H9 (cell line): ENCODE measurements at regions not wholly inside any gene's neighbourhood (a gene's known extent, or its start where the extent isn't known, plus 50 kb on each side); places are given as distances from the start of the nearest gene placed in this dataset.

Source experiments
- DNase-seq: peaks from one replicate; pipeline ENCODE4 v3.0.0-alpha.2; 2017
- H2AFZ ChIP-seq: one replicate; pipeline ENCODE4 v1.6.1; 2013; ENCODE audit warnings: mild to moderate bottlenecking, low read length, control low read depth, moderate library complexity
- H2AK5ac ChIP-seq: 2 replicates; pipeline ENCODE4 v1.6.1; 2013; ENCODE audit warnings: low read length, control low read depth, mixed read lengths; ENCODE audit not compliant: insufficient read length
- H2BK120ac ChIP-seq: one replicate; pipeline ENCODE4 v1.6.1; 2013; ENCODE audit warnings: low read depth, mild to moderate bottlenecking, low read length, control low read depth, inconsistent platforms; ENCODE audit not compliant: poor library complexity, severe bottlenecking
- H2BK12ac ChIP-seq: 2 replicates; pipeline ENCODE4 v1.6.1; 2013; ENCODE audit warnings: low read length, control low read depth, mixed read lengths, low read depth; ENCODE audit not compliant: insufficient read length
- H2BK15ac ChIP-seq: 2 replicates; pipeline ENCODE4 v1.6.1; 2013; ENCODE audit warnings: low read depth, low read length, control low read depth
- H2BK20ac ChIP-seq: one replicate; pipeline ENCODE4 v1.6.1; 2013; ENCODE audit warnings: low read depth, mild to moderate bottlenecking, low read length, control low read depth, inconsistent platforms; ENCODE audit not compliant: poor library complexity, severe bottlenecking
- H2BK5ac ChIP-seq: 2 replicates; pipeline ENCODE4 v1.6.1; 2013; ENCODE audit warnings: low read length, control low read depth, mixed read lengths; ENCODE audit not compliant: insufficient read length
- H3K14ac ChIP-seq: 2 replicates; pipeline ENCODE4 v1.6.1; 2013; ENCODE audit warnings: low read length, control low read depth; ENCODE audit not compliant: insufficient read depth
- H3K18ac ChIP-seq: 2 replicates; pipeline ENCODE4 v1.6.1; 2013; ENCODE audit warnings: low read depth, mild to moderate bottlenecking, mixed read lengths, low read length, control low read depth; ENCODE audit not compliant: insufficient read length
- H3K23ac ChIP-seq: 2 replicates; pipeline ENCODE4 v1.6.1; 2013; ENCODE audit warnings: low read length, control low read depth, mixed read lengths, low read depth; ENCODE audit not compliant: insufficient read length
- H3K23me2 ChIP-seq: 2 replicates; pipeline ENCODE4 v1.6.1; 2013; ENCODE audit warnings: low read depth, mild to moderate bottlenecking, mixed read lengths, low read length, control low read depth; ENCODE audit not compliant: insufficient read length, poor library complexity, severe bottlenecking
- H3K27ac ChIP-seq: 2 replicates; pipeline ENCODE4 v1.5.1; 2013; ENCODE audit warnings: low read length, control low read depth, mixed read lengths, low read depth; ENCODE audit not compliant: insufficient read length
- H3K27me3 ChIP-seq: 2 replicates; pipeline ENCODE4 v1.6.1; 2013; ENCODE audit warnings: low read length, control low read depth, inconsistent platforms; ENCODE audit not compliant: insufficient read depth
- H3K4ac ChIP-seq: 2 replicates; pipeline ENCODE4 v1.6.1; 2013; ENCODE audit warnings: low read depth, mild to moderate bottlenecking, control low read depth, inconsistent platforms, low read length, moderate library complexity
- H3K4me1 ChIP-seq: 2 replicates; pipeline ENCODE4 v1.6.1; 2013; ENCODE audit warnings: low read length, control low read depth, inconsistent platforms; ENCODE audit not compliant: insufficient read depth
- H3K4me2 ChIP-seq: 2 replicates; pipeline ENCODE4 v1.6.1; 2013; ENCODE audit warnings: low read length, control low read depth, mixed read lengths; ENCODE audit not compliant: insufficient read length, insufficient read depth
- H3K56ac ChIP-seq: 2 replicates; pipeline ENCODE4 v1.6.1; 2013; ENCODE audit warnings: low read depth, mild to moderate bottlenecking, mixed read lengths, low read length, control low read depth; ENCODE audit not compliant: insufficient read length
- H3K79me1 ChIP-seq: 2 replicates; pipeline ENCODE4 v1.6.1; 2013; ENCODE audit warnings: low read depth, mild to moderate bottlenecking, moderate library complexity, low read length, control low read depth, inconsistent platforms; ENCODE audit not compliant: insufficient read depth, poor library complexity, severe bottlenecking
- H3K79me2 ChIP-seq: 2 replicates; pipeline ENCODE4 v1.6.1; 2013; ENCODE audit warnings: low read length, control low read depth, inconsistent platforms; ENCODE audit not compliant: insufficient read depth
- H3K9ac ChIP-seq: 2 replicates; pipeline ENCODE4 v1.6.1; 2013; ENCODE audit warnings: low read length, control low read depth, mixed read lengths; ENCODE audit not compliant: insufficient read length; ENCODE audit errors: extremely low read depth
- H3K9me3 ChIP-seq: one replicate; pipeline ENCODE4 v1.6.1; 2013; ENCODE audit warnings: low read depth, low read length, inconsistent platforms; ENCODE audit not compliant: control insufficient read depth
- H3T11ph ChIP-seq: one replicate; pipeline ENCODE4 v1.6.1; 2013; ENCODE audit warnings: mild to moderate bottlenecking, low read length, control low read depth, inconsistent platforms
- H4K20me1 ChIP-seq: one replicate; pipeline ENCODE4 v1.6.1; 2013; ENCODE audit not compliant: control insufficient read depth, insufficient read length, insufficient read depth
- H4K5ac ChIP-seq: 2 replicates; pipeline ENCODE4 v1.6.1; 2013; ENCODE audit warnings: low read depth, mild to moderate bottlenecking, mixed read lengths, low read length, control low read depth; ENCODE audit not compliant: insufficient read length
- H4K8ac ChIP-seq: replicated peaks from 2 replicates; pipeline ENCODE4 v1.6.1; 2013; ENCODE audit warnings: low read length, control low read depth, mixed read lengths, low read depth; ENCODE audit not compliant: insufficient read length
- H4K91ac ChIP-seq: 2 replicates; pipeline ENCODE4 v1.6.1; 2013; ENCODE audit warnings: low read depth, mild to moderate bottlenecking, moderate library complexity, mixed read lengths, low read length, control low read depth; ENCODE audit not compliant: insufficient read length
- H3K27ac Mint-ChIP-seq, 3 experiments: 2 replicates in 2 of 3; 3 replicates in 1 of 3; pipeline ENCODE4 v1.8.0; 2020 to 2021; ENCODE audit warnings: mixed read lengths in 3 of 3, mild to moderate bottlenecking in 1 of 3, moderate library complexity in 1 of 3
- H3K27me3 Mint-ChIP-seq: 2 replicates; pipeline ENCODE4 v1.8.0; 2021; ENCODE audit warnings: low read depth, mild to moderate bottlenecking, moderate library complexity, mixed read lengths
- H3K36me3 Mint-ChIP-seq, 3 experiments: 2 replicates in 2 of 3; 3 replicates in 1 of 3; pipeline ENCODE4 v1.8.0; 2020 to 2021; ENCODE audit warnings: low read depth in 3 of 3, mixed read lengths in 3 of 3; ENCODE audit not compliant: insufficient read depth in 1 of 3
- H3K4me1 Mint-ChIP-seq, 2 experiments: 2 replicates each; pipeline ENCODE4 v1.8.0; 2020; ENCODE audit warnings: mixed read lengths in 2 of 2
- H3K4me3 Mint-ChIP-seq, 2 experiments: 2 replicates in 1 of 2; 3 replicates in 1 of 2; pipeline ENCODE4 v1.8.0; 2020 to 2021; ENCODE audit warnings: mild to moderate bottlenecking in 2 of 2, mixed read lengths in 2 of 2, moderate library complexity in 1 of 2
- H3K9me3 Mint-ChIP-seq, 2 experiments: 2 replicates in 1 of 2; 3 replicates in 1 of 2; pipeline ENCODE4 v1.8.0; 2020; ENCODE audit warnings: mild to moderate bottlenecking in 2 of 2, mixed read lengths in 2 of 2, moderate library complexity in 1 of 2
- CTCF ChIP-seq: fragments of 200-600 bp; sonication (generic); conservative IDR thresholded peaks from 3 replicates; pipeline ENCODE4 v1.8.0; 2021; ENCODE audit warnings: antibody characterized with exemption, mild to moderate bottlenecking
- WGBS: extraction: QIAGEN DNeasy Blood & Tissue Kit; methylation state at CpG from one replicate; pipeline ENCODE4 v1.1.7; 2013; ENCODE audit warnings: missing lambda C conversion rate, low lambda C conversion rate, mixed read lengths; ENCODE audit not compliant: insufficient read length; ENCODE audit errors: extremely low coverage; 5-methylcytosine and 5-hydroxymethylcytosine counted together

GRCh38 chr6:90356012-90356421, 59.4 kb upstream of the BACH2 start:
- H2AFZ ChIP-seq = no peak overlapping the region
- H3K27me3 ChIP-seq = no peaks in the 10 kb centered on the region
- no peak overlapping the region for H3K4me3 Mint-ChIP-seq
- no peak overlapping the region for H4K8ac ChIP-seq
- peaks cover 9 to 11% of the 10 kb centered on the region in 2 experiments for H3K4me1 Mint-ChIP-seq
- no peaks in the 10 kb centered on the region for H4K20me1 ChIP-seq
- H3K23ac ChIP-seq = no peak overlapping the region
- no peak overlapping the region for H2BK12ac ChIP-seq
- H3K27me3 Mint-ChIP-seq = no peaks in the 10 kb centered on the region
- H3K79me1 ChIP-seq = no peaks in the 10 kb centered on the region
- H3K36me3 Mint-ChIP-seq = no peaks in the 10 kb centered on the region
- no peaks in the 10 kb centered on the region for H3K9me3 Mint-ChIP-seq
- H3K27ac ChIP-seq = no peak overlapping the region
- no peaks in the 10 kb centered on the region for H3K23me2 ChIP-seq
- H3K4me2 ChIP-seq = no peak overlapping the region
- H3K56ac ChIP-seq = no peak overlapping the region
- no peak overlapping the region; the same call in 1 of the 2 replicates for H3K14ac ChIP-seq
- no peak for TF ChIP-seq CTCF
- no peaks in the 10 kb centered on the region for H3K9me3 ChIP-seq
- H2BK5ac ChIP-seq = no peak overlapping the region
- no peak overlapping the region for H3K18ac ChIP-seq
- H3K79me2 ChIP-seq = no peaks in the 10 kb centered on the region
- H3K9ac ChIP-seq = no peak overlapping the region
- H4K5ac ChIP-seq = no peak overlapping the region
- H2BK120ac ChIP-seq = no peak overlapping the region
- WGBS = no CpG with 5 or more reads among the region's 12 CpGs
- no peak overlapping the region for H2AK5ac ChIP-seq
- H2BK20ac ChIP-seq = no peak overlapping the region
- peak overlapping the region in 1 of 3 experiments; percentile 35; a peak in 3 of 7 replicates for H3K27ac Mint-ChIP-seq
- no peak overlapping the region for H3T11ph ChIP-seq
- DNase-seq = no peak
- H3K4me1 ChIP-seq = peaks cover 2% of the 10 kb centered on the region; the same call in 1 of the 2 replicates
- H2BK15ac ChIP-seq = no peak overlapping the region
- no peak overlapping the region for H3K4ac ChIP-seq
- no peak overlapping the region for H4K91ac ChIP-seq
